Ramos (cell line): ENCODE measurements at regions not wholly inside any gene's neighbourhood (a gene's known extent, or its start where the extent isn't known, plus 50 kb on each side); places are given as distances from the start of the nearest gene placed in this dataset.
"Not testable (repeated sequence)": the region's sequence is repeated elsewhere in the genome, so short reads cannot be mapped to it uniquely, and the experiment has no call there.

Experiments
- in situ Hi-C: fragments of 300-500 bp; cut with MboI; formaldehyde crosslinking; loops from one replicate; pipeline ENCODE4 v1.14.3; 2022; ENCODE audit warnings: low sequenced_read_pairs; ENCODE audit not compliant: unreplicated experiment

DNA sequence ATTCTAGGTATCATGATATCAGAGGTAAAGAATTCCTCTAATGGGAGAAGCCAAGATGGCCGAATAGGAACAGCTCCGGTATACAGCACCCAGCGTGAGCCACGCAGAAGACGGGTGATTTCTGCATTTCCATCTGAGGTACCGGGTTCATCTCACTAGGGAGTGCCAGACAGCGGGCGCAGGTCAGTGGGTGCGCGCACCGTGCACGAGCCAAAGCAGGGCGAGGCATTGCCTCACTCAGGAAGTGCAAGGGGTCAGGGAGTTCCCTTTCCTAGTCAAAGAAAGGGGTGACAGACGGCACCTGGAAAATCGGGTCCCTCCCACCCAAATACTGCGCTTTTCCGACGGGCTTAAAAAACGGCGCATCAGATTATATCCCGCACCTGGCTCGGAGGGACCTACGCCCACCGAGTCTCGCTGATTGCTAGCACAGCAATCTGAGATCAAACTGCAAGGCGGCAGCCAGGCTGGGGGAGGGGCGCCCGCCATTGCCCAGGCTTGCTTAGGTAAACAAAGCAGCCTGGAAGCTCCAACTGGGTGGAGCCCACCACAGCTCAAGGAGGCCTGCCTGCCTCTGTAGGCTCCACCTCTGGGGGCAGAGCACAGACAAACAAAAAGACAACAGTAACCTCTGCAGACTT, 70.4 kb upstream of the ALCAM start:
- in situ Hi-C loops = not testable (repeated sequence)

DNA sequence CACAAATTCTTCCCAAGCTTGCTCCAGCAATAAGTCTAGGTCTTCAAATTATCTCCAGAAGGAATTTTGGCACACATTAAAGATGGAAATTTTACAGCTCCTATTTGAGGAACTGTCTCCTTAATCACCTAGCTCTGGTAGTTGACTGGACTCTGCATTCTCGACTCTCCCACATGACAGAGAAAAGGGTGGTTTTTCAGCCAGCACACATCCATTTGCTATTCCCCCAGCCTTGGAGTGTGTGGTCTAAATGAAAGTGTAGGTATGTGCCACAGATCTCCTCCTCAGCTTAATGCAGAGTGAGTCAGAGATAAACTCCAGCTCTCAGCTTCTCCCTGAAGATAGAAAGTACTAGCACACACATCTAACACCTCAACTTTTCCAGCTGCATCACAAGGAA, 62.2 kb upstream of the ALCAM start:
- in situ Hi-C loops = no loop called here

DNA sequence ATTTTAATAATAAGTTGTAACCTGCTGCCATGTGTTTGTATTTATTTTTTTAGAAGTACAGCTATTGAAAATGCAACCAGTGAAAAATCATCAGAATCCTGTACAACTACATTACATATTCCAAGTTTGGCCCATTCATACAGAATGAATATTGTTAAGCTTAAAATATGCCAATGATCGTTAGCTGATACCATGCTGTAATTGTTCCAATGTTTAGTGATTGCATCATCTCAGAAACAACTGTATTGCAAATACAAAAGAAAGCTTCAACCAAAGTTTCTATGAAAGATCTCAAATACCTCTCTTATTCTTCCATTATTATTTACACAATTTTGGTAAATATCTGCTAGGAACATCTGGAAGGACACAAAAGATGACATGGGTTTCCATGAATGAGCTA, 51.6 kb upstream of the ALCAM start:
- in situ Hi-C loops = no loop called here

DNA sequence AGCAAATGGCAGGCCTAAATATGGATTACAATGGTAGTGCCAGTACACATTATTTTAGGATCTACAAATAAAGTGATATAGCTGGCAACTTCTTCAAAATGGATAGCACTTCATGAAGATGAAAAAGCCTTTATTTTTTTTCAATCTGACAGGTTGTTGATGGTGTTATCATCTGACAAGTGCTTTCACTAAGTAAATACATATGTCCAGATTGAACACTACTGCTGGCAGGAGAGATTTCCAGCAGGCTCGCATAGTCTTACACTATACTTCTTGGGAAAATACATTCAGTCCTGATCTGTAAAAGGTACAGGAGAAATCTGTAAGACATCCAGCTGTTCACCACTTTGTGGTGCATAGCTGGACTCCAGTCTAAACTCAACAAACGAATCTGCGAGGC, 50.9 kb upstream of the ALCAM start:
- in situ Hi-C loops = no loop called here

DNA sequence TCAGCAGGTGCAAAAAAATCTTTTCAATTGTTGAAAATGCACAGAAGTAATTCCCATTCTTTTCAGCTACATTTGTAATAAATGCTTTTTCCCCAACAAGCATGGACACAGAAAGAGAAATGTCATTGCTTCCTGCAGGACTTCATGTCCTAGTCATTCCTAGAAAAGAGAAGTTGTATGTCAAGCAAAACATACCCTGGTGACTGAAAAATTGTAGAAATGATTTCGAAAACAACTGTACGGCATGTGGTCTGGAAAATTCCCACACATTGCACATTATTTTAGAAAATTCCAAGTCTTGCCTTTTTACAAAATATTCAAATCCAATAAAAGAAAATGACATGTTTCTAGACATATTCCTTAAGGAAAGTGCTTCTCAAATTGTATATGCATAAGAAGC, 50.4 kb upstream of the ALCAM start:
- in situ Hi-C loops = no loop called here
